ENCODE measurements at regions not wholly inside any gene's neighbourhood (a gene's known extent, or its start where the extent isn't known, plus 50 kb on each side); places are given as distances from the start of the nearest gene placed in this dataset.

DNA sequence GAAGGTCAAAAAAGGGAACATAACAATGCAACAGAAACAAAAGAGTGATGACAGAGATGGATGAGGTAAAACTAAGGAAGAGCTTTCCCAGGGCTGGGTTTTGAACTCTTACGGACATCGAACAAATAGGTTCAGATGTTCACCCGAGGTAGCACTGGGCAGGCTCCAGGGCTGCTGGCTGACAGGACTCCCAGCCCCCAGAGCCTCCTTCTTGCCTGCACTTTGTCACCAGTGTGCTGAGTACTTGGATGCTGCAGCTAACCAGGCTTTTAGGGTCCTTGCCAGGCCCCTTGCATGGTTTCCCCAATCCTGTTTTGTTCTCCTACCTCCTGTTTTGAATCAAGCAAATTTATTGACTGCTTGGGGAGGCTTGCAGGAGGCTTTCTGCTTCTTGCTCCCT lies 322.9 kb downstream of the DYSF start:
- Histone ChIP-seq H2AFZ (ENCODE audit: low read depth) (no peak overlapping the region), H3K4me2 (no peak overlapping the region), H3K9ac (no peak overlapping the region), H3K79me2 (ENCODE audit: insufficient read depth, low read depth) (no peaks in the 10 kb centered on the region), H3K36me3 (ENCODE audit: insufficient read depth) (no peaks in the 10 kb centered on the region), H4K20me1 (ENCODE audit: insufficient read depth) (no peaks in the 10 kb centered on the region), H3K4me3 (IDR thresholded peaks at IDR 0.05; ENCODE audit: insufficient read depth, low read depth, low read length) (no peak overlapping the region), H3K27me3 (ENCODE audit: insufficient read depth, low read depth) (no peaks in the 10 kb centered on the region), H3K4me1 (ENCODE audit: low read depth, poor library complexity, severe bottlenecking) (no peaks in the 10 kb centered on the region), H3K27ac (no peak overlapping the region)
- TF ChIP-seq, protein P1, sequence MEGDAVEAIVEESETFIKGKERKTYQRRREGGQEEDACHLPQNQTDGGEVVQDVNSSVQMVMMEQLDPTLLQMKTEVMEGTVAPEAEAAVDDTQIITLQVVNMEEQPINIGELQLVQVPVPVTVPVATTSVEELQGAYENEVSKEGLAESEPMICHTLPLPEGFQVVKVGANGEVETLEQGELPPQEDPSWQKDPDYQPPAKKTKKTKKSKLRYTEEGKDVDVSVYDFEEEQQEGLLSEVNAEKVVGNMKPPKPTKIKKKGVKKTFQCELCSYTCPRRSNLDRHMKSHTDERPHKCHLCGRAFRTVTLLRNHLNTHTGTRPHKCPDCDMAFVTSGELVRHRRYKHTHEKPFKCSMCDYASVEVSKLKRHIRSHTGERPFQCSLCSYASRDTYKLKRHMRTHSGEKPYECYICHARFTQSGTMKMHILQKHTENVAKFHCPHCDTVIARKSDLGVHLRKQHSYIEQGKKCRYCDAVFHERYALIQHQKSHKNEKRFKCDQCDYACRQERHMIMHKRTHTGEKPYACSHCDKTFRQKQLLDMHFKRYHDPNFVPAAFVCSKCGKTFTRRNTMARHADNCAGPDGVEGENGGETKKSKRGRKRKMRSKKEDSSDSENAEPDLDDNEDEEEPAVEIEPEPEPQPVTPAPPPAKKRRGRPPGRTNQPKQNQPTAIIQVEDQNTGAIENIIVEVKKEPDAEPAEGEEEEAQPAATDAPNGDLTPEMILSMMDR (conservative IDR thresholded peaks at IDR 0.05; ENCODE audit: low read depth, low read length): no peak

DNA sequence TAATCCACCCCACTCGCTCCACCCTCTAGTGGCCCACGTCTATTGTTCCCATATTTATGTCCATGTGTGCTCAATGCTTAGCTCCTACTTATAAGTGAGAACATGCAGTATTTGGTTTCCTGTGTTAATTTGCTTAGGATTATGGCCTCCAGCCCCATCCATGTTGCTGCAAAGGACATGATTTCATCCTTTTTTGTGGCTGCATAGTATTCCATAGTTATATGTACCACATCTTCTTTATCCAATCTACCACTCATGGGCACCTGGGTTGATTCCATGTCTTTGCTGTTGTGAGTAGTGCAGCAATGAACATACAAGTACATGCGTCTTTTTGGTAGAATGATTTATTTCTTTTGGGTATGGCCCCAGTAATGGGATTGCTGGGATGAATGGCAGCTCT lies 319.9 kb downstream of the DYSF start:
- Histone ChIP-seq H3K4me2 (no peak overlapping the region), H3K79me2 (ENCODE audit: insufficient read depth, low read depth) (no peaks in the 10 kb centered on the region), H3K4me1 (ENCODE audit: low read depth, poor library complexity, severe bottlenecking) (no peaks in the 10 kb centered on the region), H3K36me3 (ENCODE audit: insufficient read depth) (no peaks in the 10 kb centered on the region), H3K27me3 (ENCODE audit: insufficient read depth, low read depth) (no peaks in the 10 kb centered on the region), H2AFZ (ENCODE audit: low read depth) (no peak overlapping the region), H3K9ac (no peak overlapping the region), H3K27ac (no peak overlapping the region), H3K4me3 (IDR thresholded peaks at IDR 0.05; ENCODE audit: insufficient read depth, low read depth, low read length) (no peak overlapping the region), H4K20me1 (ENCODE audit: insufficient read depth) (no peaks in the 10 kb centered on the region)
- TF ChIP-seq, protein P1 (conservative IDR thresholded peaks at IDR 0.05; ENCODE audit: low read depth, low read length): no peak

DNA sequence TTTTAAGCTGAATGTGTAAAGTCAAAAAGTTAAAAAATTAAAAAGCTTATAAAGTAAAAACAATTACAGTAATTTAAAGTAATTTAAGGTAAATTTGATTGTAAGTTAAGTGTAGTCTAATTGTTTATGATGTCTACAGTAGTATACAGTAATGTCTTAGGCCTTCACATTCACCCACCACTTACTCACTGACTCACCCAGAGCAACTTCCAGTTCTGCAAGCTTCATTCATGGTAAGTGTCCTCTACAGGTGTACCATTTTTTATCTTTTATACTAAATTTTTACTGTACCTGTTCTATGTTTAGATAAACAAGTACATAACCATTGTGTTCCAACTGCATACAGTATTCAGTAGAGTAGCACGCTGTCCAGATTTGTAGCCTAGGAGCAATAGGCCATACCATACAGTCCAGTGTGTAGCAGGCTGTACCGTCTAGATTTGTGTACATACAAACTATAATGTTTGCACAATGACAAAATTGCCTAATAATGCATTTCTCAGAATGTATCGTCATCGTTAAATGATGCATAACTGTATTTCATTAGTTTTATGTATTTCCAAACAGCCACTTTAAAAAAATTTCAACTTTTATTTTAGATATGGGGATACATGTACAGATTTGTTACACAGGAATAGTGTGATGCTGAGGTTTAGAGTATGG lies 319.3 kb downstream of the DYSF start:
- H4K20me1 ChIP-seq (ENCODE audit: insufficient read depth): no peaks in the 10 kb centered on the region
- TF ChIP-seq, protein P1 (conservative IDR thresholded peaks at IDR 0.05; ENCODE audit: low read depth, low read length): no peak
- H2AFZ ChIP-seq (ENCODE audit: low read depth): no peak overlapping the region
- no peak overlapping the region for H3K27ac ChIP-seq
- no peaks in the 10 kb centered on the region for H3K79me2 ChIP-seq (ENCODE audit: insufficient read depth, low read depth)
- no peaks in the 10 kb centered on the region for H3K27me3 ChIP-seq (ENCODE audit: insufficient read depth, low read depth)
- H3K4me1 ChIP-seq (ENCODE audit: low read depth, poor library complexity, severe bottlenecking): no peaks in the 10 kb centered on the region
- H3K4me3 ChIP-seq (IDR thresholded peaks at IDR 0.05; ENCODE audit: insufficient read depth, low read depth, low read length): no peak overlapping the region
- no peaks in the 10 kb centered on the region for H3K36me3 ChIP-seq (ENCODE audit: insufficient read depth)
- no peak overlapping the region for H3K9ac ChIP-seq
- no peak overlapping the region for H3K4me2 ChIP-seq

DNA sequence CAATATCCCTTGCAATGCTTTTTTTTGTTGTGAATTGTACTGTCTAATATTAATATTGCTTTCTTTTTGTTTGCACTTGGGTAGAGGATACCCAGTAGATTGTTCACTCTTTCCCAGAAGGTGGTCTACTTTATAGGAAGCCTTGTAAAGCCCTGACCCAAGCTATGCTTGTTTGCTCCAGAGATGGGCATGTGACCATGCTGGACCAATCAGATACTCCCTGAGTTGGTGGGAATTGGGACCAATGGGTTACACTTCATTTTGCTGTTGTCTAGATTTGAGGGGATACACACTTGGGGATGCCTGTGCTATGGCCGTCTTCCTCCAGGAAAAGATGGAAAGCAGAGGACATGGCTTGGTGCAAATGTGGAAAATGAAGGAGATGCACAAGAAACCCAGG lies 314.3 kb downstream of the DYSF start:
- H3K4me1 ChIP-seq (ENCODE audit: low read depth, poor library complexity, severe bottlenecking): no peaks in the 10 kb centered on the region
- H3K9ac ChIP-seq: no peak overlapping the region
- no peak overlapping the region for H3K4me3 ChIP-seq (IDR thresholded peaks at IDR 0.05; ENCODE audit: insufficient read depth, low read depth, low read length)
- H2AFZ ChIP-seq (ENCODE audit: low read depth): no peak overlapping the region
- no peak overlapping the region for H3K4me2 ChIP-seq
- no peaks in the 10 kb centered on the region for H3K36me3 ChIP-seq (ENCODE audit: insufficient read depth)
- no peaks in the 10 kb centered on the region for H4K20me1 ChIP-seq (ENCODE audit: insufficient read depth)
- TF ChIP-seq, protein P1 (conservative IDR thresholded peaks at IDR 0.05; ENCODE audit: low read depth, low read length): no peak
- no peaks in the 10 kb centered on the region for H3K27me3 ChIP-seq (ENCODE audit: insufficient read depth, low read depth)
- no peaks in the 10 kb centered on the region for H3K79me2 ChIP-seq (ENCODE audit: insufficient read depth, low read depth)
- H3K27ac ChIP-seq: no peak overlapping the region
